Urothelium cell line (cell line): ENCODE measurements at regions not wholly inside any gene's neighbourhood (a gene's known extent, or its start where the extent isn't known, plus 50 kb on each side); places are given as distances from the start of the nearest gene placed in this dataset.

Experiments used
- DNase-seq: peaks from one replicate; pipeline ENCODE4 v3.0.0; 2011; ENCODE audit warnings: low spot score, mixed read lengths
- FAIRE-seq: peaks from 2 replicates; lab custom pipeline; 2011; peaks lifted over from hg19 to GRCh38; lab: Jason Lieb, UNC

DNA sequence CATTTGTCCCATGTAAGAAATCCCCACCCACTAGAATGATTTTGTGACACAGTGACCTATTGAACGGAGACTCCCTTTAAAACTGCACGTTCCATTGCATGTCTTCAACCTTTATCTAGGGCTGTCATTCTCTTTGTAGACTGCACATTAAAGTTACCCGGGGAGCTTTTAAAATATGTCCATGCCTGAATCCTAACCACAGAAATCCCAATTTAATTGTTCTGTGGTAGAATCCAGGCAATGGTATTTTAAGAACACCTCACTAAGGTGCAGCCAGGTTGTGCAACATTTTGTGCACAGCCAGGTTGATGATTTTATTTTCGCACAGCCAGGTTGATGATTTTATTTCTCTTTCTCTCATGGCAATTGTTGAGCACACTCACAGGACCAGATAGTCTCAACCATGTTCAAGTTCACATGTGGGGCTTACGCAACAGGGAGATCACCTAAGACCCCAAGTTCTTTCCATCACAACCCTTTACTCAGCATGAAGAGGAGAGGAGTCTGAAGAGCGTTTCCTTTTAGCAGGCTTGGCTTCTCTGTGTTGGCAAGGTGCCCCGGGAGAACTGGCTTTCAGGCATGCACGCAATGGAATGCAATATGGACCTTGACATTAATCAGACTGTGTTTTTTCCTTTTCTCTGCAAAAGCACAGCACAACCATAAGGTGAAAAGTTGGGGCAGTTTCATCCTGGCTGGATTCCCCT lies 467.3 kb upstream of the ETAA1 start:
- FAIRE-seq (peak; percentile 37), DNase-seq (peak; percentile 65)

- DNase-seq (no peak), FAIRE-seq (no peak)
These were observed 466.6 kb upstream of the ETAA1 start for GRCh38 chr2:66930339-66931220.

DNA sequence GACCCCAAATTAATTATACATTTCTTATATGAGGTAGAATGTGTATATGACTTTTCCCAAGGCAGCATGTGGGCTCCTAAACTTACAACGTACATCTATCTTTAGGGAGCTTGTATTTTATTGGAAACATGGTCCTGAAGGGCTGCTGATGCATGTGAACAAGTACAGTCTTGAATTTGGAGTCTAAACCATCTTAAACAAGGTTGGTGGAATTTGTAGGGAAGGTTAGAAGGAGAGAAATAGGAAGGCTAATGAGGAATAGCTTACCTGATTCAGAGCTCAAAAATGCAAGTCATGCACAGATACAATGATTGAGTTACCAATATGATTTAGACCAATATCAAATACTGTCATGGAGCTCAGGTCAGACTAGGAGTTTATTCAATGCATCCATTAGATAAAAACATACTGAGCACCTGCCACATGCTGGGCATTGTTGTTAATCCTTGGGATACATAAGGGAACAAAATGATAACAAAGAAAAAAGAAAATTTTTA lies 458.6 kb upstream of the ETAA1 start:
- DNase-seq (no peak), FAIRE-seq (no peak)

DNA sequence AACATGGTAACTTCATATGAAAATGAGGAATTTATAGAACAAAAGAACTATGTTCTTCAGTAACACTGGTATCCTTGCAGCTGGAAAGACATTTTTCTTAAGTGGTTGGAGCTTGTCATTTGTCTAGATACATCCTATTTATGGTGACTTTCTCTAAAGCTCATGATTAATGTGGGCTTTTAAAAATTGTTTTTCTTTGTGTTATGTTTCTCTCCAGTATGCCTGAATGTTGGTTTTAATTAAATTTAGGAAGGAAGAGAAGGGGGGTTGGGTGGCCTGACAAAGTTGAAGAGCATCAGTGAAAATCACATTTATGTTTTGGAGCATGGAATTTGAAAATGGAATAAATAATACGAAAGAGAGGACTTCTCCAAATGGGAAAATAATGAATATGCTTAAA lies 457.1 kb upstream of the ETAA1 start:
- FAIRE-seq (no peak), DNase-seq (no peak)

DNA sequence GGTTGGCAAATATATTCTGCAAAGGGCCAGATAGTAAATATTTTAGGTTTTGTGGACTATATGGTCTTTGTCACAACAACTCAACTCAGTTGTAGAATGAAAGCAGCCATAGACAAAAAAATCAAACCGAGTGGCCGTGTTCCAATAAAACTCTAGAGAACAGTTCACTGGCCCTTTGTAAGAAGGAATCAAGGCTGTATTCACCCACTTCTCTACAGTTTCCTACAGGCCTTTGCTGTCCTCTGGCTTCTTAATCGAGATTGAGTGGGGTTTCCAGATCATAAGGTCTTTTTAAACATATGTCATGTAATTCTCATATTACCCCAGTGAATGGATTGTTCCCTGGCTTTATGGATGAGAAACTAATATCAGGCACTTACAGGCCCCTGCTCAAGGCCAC lies 448.9 kb upstream of the ETAA1 start:
- no peak for FAIRE-seq

GRCh38 chr2:66957198-66957597 lies 439.9 kb upstream of the ETAA1 start:
- no peak for DNase-seq
- FAIRE-seq = no peak

More for the DNA sequence above, 448.9 kb upstream of the ETAA1 start:
- DNase-seq = no peak

DNA sequence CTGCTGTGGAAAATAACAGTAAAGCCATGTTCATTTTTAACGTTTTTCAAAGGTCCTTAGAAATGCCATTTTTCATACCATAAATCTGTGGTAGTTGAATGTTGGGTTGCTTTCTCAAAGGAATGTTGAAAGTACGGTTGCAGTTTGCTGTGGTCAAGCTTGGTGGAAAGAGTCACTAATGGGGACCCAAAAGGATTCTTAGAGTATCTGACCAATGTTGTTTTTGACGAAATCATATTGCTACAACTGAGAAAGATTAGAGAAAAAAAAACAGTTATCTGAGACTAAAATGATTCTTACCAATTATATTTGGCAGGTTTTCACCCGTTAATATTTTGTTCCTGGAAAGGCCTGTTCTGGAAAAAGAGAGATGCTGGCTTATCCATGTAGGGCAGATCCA lies 439.5 kb upstream of the ETAA1 start:
- DNase-seq = no peak
- FAIRE-seq = no peak

- no peak for FAIRE-seq
- no peak for DNase-seq
These were observed 437.0 kb upstream of the ETAA1 start for GRCh38 chr2:66960161-66960560.

DNA sequence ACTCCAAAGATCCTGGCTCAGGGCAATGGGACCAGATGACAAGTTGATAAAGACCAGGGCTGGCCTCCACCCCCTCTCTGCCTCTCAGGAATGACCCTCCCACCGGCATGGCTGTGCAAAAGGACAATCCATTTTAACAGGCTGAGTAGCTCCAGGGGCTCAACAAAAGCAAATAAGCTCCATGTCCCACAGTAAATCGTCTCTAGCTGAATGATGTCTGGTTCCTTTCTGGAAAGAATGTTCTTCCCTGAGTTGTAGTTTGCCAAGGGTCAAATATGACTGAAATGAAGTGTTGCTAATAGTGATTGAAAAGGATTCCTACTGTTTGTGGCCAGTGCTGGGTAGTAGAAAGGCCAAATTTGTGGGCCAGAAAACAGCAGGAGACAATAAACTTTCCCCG lies 434.4 kb upstream of the ETAA1 start:
- DNase-seq = no peak
- FAIRE-seq = no peak

DNA sequence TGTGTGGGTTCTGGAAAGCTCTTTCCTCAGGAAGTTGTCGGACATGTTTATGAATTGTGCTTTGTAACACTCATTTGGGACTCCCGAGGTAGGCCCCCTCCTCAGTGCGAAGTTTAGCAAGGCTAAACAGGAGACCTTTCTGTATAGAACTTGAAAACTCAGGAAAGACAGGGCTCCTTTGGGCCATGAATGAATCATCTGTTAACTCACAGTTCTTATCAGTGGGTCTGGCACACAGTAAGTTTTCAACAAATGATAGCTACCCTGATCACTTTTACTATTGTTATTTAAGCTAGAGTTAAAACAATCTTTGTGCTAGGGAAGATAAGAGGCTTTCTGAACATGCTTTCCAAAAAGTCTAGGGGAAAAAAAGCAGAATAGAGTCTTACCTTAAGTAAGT lies 430.5 kb upstream of the ETAA1 start:
- no peak for DNase-seq

GRCh38 chr2:66968946-66969345 lies 428.2 kb upstream of the ETAA1 start:
- FAIRE-seq (no peak), DNase-seq (no peak)

More for the DNA sequence above, 430.5 kb upstream of the ETAA1 start:
- FAIRE-seq = no peak

- DNase-seq (no peak), FAIRE-seq (no peak)
These were observed 416.1 kb upstream of the ETAA1 start for GRCh38 chr2:66981074-66981473.

DNA sequence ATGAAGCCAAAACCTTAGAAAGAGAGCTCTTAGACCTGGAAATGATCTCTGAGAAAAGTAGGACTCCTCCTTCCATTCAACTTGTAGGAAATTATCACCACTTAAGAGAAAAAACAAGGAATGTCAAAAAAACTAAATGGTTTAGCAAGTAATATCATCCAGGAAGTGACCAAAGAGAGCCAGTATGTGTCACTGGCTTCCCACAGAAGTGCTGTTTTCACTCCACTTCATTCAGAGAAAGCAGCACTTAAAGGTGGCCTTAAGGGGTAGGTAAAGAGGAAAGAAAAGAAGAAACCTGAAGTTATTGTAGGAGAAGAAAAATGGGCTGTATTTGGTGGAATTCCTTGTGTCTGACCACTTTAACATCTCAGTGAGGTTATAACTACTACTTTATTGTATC lies 414.4 kb upstream of the ETAA1 start:
- no peak for DNase-seq
- no peak for FAIRE-seq

- FAIRE-seq (no peak), DNase-seq (peak; percentile 20)
These were observed 412.3 kb upstream of the ETAA1 start for GRCh38 chr2:66984864-66985263.

GRCh38 chr2:66985906-66986305 lies 411.2 kb upstream of the ETAA1 start:
- FAIRE-seq (no peak), DNase-seq (no peak)

DNA sequence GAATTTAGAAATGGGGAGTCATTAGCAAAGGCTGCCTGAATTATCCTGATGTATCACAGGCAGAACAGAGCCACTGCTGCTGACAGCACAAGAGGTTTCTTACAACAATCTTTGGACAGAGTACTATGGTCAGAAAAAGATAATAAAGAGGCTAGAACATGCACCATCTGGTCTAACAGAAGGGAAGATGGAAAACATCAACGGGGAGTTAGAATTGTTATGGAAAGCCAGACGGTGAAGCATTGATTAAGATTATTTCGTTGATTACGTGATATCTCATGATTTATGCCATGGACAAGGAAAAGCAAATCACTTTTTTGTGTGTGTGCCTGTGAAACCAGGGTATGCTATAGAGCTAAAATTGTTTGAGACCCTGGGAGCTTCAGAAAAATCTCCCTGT lies 409.4 kb upstream of the ETAA1 start:
- DNase-seq (no peak), FAIRE-seq (no peak)

GRCh38 chr2:66994654-66995053 lies 402.5 kb upstream of the ETAA1 start:
- no peak for DNase-seq
- no peak for FAIRE-seq

- DNase-seq = no peak
- FAIRE-seq = no peak
These were observed 401.5 kb upstream of the ETAA1 start for GRCh38 chr2:66995636-66996035.

- FAIRE-seq = peak; percentile 50
- no peak for DNase-seq
These were observed 394.3 kb upstream of the ETAA1 start for GRCh38 chr2:67002618-67003371.

GRCh38 chr2:67006373-67006960 lies 390.7 kb upstream of the ETAA1 start:
- DNase-seq = no peak
- no peak for FAIRE-seq

DNA sequence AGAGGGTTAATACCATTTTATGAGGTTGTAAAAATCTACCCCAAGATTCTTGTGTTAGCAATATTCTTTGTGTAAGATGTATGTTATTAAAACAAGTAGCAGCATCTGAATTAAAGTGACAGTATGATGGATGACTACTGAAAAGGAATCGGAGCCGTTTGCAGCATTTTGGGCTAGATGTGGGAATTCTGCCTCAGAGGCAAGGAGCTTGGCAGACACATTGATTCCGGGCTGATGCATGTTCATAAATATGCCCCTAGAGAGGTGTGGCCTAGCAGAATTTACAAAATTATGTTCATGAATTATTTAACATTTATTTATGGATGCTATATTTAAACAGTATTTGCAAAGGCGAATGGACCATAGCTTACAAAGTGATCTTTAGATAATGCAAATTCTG lies 389.0 kb upstream of the ETAA1 start:
- DNase-seq = no peak
- FAIRE-seq = no peak
